DMS53 (cell line): ENCODE measurements at regions not wholly inside any gene's neighbourhood (a gene's known extent, or its start where the extent isn't known, plus 50 kb on each side); places are given as distances from the start of the nearest gene placed in this dataset.
"Not testable (repeated sequence)": the region's sequence is repeated elsewhere in the genome, so short reads cannot be mapped to it uniquely, and the experiment has no call there.

Experiments used
- DNase-seq: peaks from one replicate; lab custom pipeline; 2025; lab: John Stamatoyannopoulos, UW

DNA sequence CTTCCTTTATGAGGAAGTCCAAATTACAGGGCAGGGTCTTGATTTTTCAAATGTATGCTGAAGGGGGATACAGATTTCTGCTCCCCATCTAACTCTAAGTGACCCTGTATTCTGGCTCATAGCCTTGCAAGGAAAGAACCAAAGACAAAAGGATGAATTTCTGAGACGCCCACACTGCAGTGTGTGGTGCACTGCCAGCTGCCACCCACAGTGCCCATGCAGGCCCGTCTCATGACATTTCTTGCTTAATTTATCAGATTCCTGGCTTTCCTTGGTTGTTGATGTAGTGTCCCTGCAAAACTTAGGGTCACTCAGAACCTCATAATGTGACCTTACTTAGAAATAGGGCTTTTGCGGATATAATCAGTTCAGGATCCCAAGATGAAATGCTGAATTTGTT is 68.0 kb downstream of the CBLN4 start:
- DNase-seq: no peak

DNA sequence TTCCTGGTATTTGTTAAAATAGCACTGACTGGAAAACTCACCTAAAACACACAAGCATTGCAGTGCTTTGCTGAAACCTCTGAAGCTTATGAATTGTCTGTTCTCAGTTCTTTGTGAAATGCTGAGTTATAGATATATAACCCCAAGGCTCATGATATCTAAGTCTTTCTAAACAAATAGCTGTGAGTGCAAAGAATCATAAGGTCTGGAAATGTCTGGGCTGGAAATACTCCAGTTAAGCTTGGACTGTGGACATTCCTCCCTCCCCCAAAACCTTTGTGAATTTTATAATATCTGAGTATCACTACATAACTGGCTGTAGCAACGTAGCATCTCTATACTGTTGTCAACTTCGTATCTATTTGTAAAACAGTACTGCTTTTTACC is 69.1 kb downstream of the CBLN4 start:
- DNase-seq: no peak

DNA sequence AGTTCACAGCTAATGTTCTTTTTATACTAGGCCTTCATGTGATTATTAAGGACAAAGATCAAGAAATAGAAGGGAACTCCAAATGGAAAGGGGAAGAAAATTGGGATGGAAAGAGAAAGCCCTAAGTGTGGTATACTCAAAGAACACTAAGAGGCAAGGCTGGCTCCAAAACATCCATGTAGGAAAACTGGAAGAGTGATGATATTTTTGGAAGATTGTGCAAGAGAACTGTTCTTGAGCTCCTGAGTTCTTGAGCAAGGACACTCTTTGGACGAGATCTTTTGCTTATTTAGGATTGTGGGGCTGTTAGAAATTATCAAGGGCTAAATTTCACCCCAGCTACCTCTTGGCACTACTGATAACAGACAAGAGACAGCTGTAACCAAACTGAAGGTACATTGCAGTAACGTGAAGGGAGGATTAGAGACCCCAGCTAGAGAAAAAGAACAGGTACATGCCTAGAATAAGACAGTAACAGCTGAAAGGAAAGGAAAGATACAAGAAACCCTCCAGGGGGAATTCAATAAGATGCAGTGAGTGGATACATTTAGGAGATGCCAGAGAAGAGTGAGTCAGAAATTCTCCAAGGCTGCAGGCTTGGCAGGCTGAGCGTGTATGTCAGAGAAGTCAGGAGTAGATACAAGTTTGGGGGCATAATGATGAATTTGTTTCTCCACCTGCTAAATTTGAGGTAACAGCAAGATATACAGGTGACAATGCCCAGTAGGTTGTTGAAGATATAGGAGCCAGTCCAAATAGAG is 69.7 kb downstream of the CBLN4 start:
- DNase-seq: no peak

GRCh38 chr20:55934146-55934545 is 71.2 kb downstream of the CBLN4 start:
- no peak for DNase-seq

- not testable (repeated sequence) for DNase-seq
Measured at GRCh38 chr20:55930876-55931275, 74.4 kb downstream of the CBLN4 start.

GRCh38 chr20:55928266-55928665 is 77.1 kb downstream of the CBLN4 start:
- DNase-seq: no peak

DNA sequence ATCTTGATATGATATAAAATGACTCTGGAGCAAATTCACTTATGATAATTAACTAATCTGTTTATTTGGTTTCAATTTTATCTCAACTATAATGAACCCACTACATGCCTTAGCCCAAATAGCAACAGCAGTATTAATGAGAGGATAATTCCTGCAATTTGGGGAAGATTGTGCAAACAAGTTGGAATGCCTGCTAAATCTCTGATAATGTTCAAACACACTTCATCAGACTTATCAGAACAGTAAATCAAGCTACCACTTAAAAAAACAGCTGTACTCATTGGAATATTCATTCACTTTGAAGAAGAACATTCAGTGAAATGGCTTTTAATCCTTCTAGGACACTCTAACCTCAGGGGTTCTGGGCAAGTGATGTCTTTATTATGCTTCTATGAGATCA is 85.4 kb downstream of the CBLN4 start:
- DNase-seq: no peak

GRCh38 chr20:55919319-55919718 is 86.0 kb downstream of the CBLN4 start:
- no peak for DNase-seq

DNA sequence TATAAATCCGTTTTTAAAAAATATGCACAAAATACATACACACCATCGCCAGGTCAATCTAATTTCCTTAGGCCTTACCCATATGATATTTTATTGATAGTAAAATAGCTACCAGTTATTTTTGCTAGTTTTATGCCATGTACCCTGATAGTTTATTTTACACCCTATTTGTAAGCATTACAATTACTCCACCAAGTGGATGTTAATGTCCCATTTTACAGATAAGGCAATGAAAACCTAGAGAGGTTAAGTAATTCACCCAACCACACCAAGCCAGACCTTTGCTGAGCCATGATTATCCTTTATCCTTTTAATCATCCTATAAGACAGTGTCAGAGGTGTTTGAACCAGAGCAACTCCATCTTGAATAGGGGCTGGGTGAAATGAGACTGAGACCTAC is 86.8 kb downstream of the CBLN4 start:
- DNase-seq: no peak

DNA sequence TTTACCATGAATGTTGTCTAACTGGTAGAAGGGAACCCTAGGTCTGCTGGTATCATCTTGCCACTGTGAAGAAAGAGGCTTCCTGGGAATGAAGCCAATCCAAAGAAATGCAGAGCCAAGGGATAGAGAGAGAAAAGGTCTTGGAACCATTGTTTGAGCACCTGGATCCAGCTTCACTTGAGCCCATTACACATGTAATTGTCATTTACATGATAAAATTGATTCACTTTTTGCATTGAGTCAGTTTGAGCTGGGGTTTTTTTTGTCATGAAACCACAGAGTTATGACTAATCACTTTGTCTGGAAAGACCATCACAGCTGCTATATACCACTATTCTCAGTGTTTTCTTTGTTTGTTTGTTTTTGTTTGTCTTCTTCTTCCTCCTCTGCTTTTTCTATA is 112.3 kb downstream of the CBLN4 start:
- DNase-seq: no peak

DNA sequence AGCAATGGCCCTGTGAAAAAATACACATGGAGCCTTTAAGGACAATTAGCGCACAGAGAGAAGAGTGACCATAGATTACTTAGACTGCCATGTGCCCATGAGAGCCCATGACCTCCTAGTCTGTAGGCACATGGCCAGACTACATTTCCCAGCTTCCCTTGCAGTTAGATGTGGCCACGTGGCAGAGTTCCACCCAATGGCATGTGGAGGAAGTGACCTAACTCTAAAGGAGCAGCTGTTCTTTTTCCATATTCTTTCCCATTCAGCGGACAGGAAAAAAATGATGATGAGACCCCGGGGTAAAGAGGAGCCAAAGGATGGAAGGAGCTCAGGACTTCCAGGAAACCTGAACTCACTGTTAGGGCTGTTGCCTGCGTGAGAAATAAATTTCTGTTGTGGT is 116.6 kb downstream of the CBLN4 start:
- peak; percentile 53 for DNase-seq

GRCh38 chr20:55882910-55883309 is 122.4 kb downstream of the CBLN4 start:
- no peak for DNase-seq

DNA sequence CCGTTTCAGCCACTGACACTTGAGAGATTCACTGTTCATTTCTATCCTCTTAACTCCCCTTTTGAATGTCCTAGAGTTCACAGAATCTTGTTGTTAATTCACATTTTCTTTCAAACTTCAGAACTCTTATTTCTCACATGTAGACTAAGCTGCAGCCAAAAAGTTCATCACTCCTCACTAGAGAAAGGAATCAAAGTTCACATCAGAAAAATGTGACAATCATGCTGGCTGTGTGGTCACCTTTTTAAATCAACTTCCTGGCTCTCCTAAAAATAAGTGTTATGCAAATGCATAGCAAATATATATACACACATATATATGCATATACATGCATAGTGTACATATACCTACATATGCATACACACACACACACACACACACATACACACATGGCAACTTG is 123.0 kb downstream of the CBLN4 start:
- DNase-seq: no peak

DNA sequence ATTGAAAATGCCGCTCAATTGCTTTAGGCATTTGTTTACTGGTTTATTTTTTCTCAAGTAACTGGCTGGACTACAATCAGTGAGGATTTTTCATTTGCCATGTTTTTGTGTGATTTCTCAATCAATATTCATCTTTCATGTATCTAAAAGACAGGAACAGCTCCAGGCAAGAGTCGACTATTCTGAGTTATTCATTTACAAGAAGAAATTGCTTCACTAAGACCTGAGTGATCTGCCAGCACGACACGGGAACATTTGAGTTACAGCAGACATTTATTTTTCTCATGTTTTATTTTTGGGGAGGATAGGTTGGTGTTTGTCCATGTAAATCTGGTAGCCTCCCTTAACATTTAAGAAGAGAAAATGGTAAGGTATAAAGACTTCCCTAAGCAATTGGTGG is 124.1 kb downstream of the CBLN4 start:
- no peak for DNase-seq

DNA sequence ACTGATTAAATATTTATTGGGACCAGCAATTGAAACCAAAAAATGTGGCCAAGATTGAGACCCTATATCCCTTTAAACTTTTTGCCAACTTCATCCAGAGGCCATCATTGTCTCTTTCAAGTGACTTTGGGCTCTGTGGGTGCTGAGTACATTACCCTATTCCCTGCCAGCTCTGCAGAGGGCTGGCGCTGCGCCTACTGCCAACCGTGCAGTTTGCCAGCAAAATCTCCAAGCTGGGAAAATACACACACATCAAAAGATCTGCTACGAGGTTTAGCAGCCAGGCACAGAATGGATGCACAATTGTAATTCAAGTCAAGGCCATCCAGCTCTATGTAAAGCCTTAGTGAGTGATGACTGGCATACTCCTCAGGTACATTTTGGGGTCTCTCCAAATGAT is 125.0 kb downstream of the CBLN4 start:
- no peak for DNase-seq

DNA sequence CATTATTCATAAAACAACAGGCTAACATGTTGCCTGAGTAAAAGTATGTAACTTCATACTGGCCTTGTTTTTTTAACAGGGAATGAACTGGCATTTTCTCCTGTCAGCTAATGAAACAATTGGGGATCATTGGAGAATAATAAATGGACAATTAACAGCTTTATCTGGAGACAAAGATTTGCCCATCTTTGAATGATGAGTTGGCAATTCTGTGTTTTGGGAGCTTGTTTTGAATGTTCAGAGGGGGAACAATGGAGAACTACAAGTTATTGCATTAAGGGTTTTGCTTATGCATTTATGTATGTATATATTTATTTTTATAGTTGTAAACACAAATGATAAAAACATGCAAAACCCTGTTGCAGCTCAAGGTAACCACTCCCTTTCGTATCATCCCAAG is 150.3 kb downstream of the CBLN4 start:
- no peak for DNase-seq

DNA sequence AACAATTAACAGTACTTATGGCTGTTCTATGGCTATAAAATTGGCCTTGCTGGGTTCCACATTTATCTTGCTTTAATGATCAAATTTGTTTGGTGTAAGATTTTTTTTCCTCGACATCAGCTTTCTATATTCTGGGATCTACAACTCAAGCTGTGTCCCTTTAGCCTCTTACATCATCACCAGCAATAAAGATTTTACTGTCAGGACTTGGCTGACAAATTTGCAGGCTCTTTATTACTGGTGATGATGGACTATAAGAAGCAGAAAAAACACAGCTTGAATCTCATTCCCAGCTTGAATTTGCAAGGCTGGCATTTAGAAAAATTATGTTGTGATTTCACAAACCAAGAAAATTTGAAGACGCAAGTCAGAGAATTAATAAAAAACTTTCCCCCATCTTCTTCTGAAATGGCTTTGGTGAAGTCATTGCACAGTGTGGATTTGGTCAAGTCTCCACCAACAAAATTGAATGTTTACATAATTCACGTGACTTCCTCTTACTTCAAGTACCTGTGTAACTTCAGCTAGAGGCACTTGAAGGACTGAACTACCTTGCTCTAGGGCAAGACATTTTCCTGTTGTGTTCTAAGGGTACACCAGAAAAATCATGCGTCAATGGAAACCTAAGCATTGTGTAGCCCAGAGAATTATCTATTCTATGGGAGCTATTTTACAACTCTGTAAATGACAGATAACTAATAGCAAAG is 175.0 kb downstream of the CBLN4 start:
- DNase-seq: no peak

DNA sequence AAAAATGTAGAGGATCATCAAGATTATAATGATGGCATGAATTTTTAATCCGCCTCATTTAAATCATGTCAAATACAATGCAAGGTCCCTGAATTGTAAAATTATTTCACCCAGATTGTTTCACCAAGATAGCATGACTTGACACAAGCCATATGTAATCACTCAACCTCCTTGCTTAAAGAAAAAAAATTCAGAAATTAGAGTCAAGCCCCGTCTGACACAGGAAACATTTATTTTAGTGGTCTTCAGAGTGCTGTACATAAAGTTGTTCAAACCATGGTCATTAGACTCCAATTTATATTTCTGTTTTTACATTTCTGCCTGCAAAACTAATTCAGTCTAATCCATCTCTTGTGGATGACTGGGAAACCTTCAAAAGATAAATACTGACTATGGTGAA is 200.2 kb downstream of the CBLN4 start:
- no peak for DNase-seq

DNA sequence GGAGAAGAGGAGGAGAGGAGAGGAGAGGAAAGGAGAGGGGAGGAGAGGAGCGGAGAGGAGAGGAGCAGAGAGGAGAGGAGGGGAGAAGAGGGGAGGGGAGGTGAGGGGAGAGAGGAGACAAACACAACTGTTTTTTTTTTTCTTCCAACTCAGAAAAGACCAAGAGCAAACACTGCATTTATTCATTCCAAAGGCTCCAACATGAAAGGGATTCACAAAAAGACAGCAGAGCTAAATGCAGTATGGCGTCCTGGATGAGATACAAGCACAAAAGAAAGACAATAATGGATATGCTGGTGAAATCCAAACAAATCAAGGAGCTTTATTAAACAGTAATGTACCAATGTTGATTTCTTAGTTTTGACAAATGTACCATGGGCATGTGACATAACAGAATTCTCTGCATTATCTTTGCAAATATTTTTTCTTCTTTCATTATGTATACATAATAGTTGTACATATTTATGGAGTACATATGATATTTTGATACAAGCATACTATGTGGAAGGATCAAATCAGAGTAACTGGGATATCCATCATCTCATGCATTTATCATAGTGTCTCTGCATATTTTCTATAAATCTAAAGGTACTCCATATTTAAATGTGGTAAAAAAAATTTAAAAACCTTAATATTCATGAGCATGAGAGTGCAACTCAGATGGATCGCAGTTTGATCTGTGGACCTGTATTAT is 204.6 kb downstream of the CBLN4 start:
- no peak for DNase-seq

DNA sequence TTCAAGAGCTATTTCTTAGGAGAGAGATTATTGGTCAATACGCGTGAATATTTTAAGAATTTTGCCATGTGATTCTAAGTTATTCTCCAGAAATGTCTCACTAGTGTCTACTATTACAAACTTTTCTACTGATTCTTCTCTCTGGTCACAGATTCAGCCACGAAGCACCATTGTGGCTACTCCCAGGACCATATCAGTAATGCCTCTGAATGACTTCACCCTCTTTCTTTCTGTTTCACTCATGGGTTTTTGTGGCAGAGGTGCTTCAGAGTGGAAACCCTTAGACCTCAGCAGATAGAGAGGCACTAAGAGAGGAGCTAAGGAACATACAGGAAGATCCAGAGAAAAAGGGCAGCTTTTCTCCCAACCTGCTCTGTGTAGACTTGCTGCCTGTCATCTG is 211.3 kb downstream of the CBLN4 start:
- no peak for DNase-seq

- DNase-seq: no peak
Measured at GRCh38 chr20:55792049-55792448, 213.3 kb downstream of the CBLN4 start.

GRCh38 chr20:55790178-55790577 is 215.1 kb downstream of the CBLN4 start:
- no peak for DNase-seq

GRCh38 chr20:55784036-55784435 is 221.3 kb downstream of the CBLN4 start:
- DNase-seq: no peak
